T-helper 2 cell treated with Interferon-gamma antibody and Interleukin-4, amounts not matched to agents 5 μg/mL and 100 μg/mL, for 36 hours (primary cell): ENCODE measurements at regions not wholly inside any gene's neighbourhood (a gene's known extent, or its start where the extent isn't known, plus 50 kb on each side); places are given as distances from the start of the nearest gene placed in this dataset.
"Not testable (repeated sequence)": the region's sequence is repeated elsewhere in the genome, so short reads cannot be mapped to it uniquely, and the experiment has no call there.

ENCODE experiments used
- DNase-seq: peaks from one replicate; pipeline ENCODE4 v3.0.0; 2021; ENCODE audit warnings: low spot score
- H3K27ac Mint-ChIP-seq: one replicate; pipeline ENCODE4 v1.8.0; 2021; ENCODE audit warnings: mild to moderate bottlenecking, mixed read lengths
- H3K27me3 Mint-ChIP-seq: one replicate; pipeline ENCODE4 v1.8.0; 2021; ENCODE audit warnings: low read depth, mixed read lengths
- H3K36me3 Mint-ChIP-seq: one replicate; pipeline ENCODE4 v1.8.0; 2021; ENCODE audit warnings: low read depth, mixed read lengths
- H3K4me1 Mint-ChIP-seq: one replicate; pipeline ENCODE4 v1.8.0; 2021; ENCODE audit warnings: low read depth, mixed read lengths
- H3K4me3 Mint-ChIP-seq: one replicate; pipeline ENCODE4 v1.8.0; 2022; ENCODE audit warnings: mild to moderate bottlenecking, moderate library complexity, mixed read lengths
- H3K9me3 Mint-ChIP-seq: one replicate; pipeline ENCODE4 v1.8.0; 2021; ENCODE audit warnings: mixed read lengths

DNA sequence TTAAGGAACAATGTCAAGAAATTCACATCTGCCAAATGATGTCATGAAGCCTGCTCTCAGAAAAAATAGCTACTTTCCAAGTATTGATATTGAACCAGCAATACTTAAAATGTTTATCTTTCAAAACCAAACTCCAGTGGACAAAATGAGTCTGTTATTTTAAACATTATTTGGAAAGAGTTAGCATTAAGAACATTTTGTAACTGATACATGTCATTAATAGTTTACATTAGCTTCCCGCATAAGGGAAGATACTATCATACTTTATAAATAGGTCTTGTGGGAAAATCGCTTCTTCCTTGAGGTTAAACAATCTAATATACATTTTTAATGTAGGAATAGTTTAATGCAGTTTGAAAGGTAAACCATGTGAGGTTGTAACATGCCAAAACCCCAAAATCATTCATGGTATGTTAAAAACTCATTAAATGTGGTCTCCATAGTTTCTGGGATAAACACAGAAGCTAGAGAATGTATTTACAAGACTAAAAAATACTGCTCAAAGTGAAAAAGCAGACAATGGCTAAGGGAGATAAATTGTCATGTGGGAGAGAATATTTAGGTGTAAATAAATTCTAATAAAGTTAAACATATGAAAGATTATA is 73.4 kb upstream of the ATP2B1 start:
- Mint-ChIP-seq H3K36me3 (no peaks in the 10 kb centered on the region), H3K4me1 (no peaks in the 10 kb centered on the region), H3K27ac (no peak overlapping the region), H3K27me3 (no peaks in the 10 kb centered on the region), H3K9me3 (peaks cover 16% of the 10 kb centered on the region), H3K4me3 (no peak overlapping the region)
- DNase-seq = no peak

DNA sequence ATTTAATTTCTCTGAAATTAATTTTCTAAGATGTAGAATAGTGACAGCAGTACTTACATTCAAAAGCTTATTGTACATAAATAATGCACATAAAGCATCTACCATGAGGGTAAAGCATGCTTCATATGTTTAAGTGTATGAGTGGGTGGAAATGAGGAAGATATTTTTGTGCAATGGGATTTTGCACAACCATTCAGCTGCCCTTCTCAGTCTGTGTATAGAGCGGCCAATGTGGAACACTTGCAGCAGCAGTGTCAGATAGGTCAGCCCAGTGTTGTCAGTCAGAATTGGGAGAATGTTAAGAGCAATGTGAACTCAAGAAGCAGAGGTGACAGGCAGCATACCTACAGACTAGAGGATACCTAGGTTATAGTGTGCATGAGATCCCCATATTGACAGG is 72.5 kb upstream of the ATP2B1 start:
- Mint-ChIP-seq H3K4me3 (no peak overlapping the region), H3K27me3 (no peaks in the 10 kb centered on the region), H3K36me3 (no peaks in the 10 kb centered on the region), H3K9me3 (peaks cover 8% of the 10 kb centered on the region), H3K4me1 (no peaks in the 10 kb centered on the region), H3K27ac (no peak overlapping the region)
- no peak for DNase-seq

DNA sequence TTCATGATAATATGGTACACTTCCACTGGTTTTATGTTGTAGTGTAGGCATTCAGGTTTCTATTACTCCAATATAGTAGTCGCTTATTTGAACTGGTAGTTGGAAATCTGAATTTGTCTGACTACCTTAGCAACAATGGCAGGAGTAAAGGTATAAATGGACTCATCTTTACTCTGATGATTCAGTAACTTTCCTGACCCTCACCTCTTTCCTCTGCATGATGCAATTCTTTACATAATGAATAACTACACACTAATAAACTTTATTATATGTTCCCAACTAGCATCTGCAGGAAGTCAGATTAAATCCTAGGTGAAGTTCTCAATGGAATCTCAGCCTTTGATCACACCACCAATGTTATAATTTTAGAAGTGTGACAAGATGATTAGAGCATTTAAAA is 70.5 kb upstream of the ATP2B1 start:
- Mint-ChIP-seq H3K9me3 (no peaks in the 10 kb centered on the region), H3K36me3 (no peaks in the 10 kb centered on the region), H3K4me3 (no peak overlapping the region), H3K27ac (no peak overlapping the region), H3K27me3 (peaks cover 4% of the 10 kb centered on the region), H3K4me1 (no peaks in the 10 kb centered on the region)
- DNase-seq = no peak

DNA sequence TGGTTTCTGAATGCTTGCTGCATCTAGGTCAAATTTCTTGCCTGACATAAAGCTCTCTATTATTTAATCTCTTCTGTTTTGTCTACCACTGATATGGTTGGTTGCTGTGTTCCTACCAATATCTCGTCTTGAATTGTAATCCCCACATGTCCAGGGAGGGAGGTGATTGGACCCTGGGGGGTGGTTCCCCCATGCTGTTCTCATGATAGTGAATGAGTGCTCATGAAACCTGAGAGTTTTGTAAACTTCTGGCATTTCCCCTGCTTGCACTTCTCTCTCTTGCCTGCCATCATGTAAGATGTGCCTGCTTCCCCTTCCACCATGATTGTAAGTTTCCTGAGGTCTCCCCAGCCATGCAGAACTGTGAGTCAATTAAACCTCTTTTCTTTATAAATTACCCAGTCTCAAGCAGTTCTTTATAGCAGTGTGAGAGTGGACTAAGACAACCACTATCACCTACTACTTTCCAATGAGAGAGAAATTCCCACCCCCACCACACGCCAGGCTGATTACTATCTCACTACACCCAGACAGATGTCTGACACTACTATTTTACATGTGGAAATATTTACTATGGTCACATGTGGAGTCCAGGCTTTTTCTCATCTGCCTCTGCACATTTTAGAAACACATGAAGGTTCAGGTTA is 69.2 kb upstream of the ATP2B1 start:
- H3K36me3 Mint-ChIP-seq = no peaks in the 10 kb centered on the region
- no peak for DNase-seq
- H3K9me3 Mint-ChIP-seq = peaks cover 3% of the 10 kb centered on the region
- H3K27me3 Mint-ChIP-seq = peaks cover 4% of the 10 kb centered on the region
- H3K4me3 Mint-ChIP-seq = no peak overlapping the region
- no peak overlapping the region for H3K27ac Mint-ChIP-seq
- no peaks in the 10 kb centered on the region for H3K4me1 Mint-ChIP-seq

DNA sequence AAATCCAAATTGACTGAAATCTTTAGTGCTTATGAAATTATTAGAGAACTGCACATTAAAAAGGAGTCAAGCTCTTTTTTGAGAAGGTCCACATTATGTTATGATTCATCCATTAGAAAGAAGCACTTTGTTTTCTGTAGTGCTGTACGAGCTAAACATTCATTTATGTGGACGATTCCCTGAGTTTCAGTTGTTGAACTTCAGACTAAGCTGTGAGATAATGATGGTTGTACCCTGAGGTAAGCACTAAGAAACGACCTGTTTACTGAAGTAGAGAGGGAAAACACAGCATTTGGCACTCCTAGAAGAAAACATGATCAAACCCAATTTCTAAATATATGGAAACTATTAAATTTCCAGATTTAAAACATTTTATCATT is 67.3 kb upstream of the ATP2B1 start:
- H3K36me3 Mint-ChIP-seq = no peaks in the 10 kb centered on the region
- no peaks in the 10 kb centered on the region for H3K4me1 Mint-ChIP-seq
- no peak overlapping the region for H3K27ac Mint-ChIP-seq
- peaks cover 3% of the 10 kb centered on the region for H3K9me3 Mint-ChIP-seq
- no peak overlapping the region for H3K4me3 Mint-ChIP-seq
- DNase-seq = no peak
- peaks cover 4% of the 10 kb centered on the region for H3K27me3 Mint-ChIP-seq

DNA sequence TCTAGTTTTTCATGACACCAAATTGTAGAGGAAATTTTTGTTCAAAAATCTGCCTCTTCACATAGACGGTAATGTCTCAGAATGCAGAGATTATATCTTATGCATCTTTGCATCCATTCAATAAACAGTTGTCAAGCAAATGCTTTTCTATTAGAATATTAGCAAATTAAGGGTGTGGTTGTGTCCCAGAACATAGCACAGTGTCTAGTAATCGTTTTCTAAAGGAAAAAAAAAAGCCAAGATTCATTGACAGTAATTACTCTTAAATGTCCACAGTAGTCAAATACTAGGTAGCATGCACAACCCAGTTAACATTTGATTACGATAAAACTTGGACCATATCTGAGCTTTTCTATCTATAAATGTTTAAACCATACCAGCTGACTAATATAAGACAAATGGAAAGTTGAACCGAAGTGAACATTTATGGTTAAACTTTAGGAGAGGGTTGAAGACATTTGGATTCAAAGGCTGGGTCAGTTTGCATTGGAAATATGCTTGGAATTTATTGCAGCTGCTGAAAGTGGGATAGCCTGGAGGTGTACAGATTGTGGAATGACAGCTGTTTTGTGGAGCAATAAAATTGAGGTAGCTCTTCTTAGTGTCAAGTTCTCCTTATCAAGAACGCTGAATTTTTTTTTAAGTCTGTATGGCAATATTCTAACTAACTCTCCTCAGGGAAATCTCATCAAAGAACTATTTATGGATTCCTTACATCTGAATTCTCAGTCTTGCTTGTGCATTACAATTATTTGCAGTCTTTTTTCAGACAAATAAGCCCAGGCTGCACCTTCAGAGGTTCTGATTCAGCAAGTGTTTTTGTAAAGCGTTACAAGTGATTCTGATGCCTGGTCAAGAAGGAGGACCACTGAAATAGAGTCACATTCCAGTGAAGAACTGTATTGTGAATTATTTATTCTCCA is 66.7 kb upstream of the ATP2B1 start:
- H3K27me3 Mint-ChIP-seq = peaks cover 4% of the 10 kb centered on the region
- DNase-seq = no peak

DNA sequence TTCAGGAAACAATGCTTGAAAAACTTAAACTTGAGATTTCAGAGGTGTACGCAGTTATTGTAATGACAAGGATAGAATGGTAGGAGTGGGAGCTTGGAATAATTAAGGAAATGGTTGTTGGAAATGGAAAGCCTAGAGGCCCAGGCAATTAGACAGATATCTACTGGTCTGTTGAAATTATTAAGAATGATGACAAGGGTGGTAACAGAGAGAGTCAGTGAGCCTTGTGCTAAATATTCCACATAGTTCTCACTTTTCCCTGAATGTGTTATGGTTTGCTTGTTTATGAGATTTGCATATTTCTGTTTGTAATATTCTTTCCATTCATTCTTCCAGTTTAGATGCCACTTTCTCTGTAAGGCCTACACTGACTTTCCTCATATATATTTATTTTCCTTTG is 66.0 kb upstream of the ATP2B1 start:
- Mint-ChIP-seq H3K9me3 (peaks cover 3% of the 10 kb centered on the region), H3K27ac (no peak overlapping the region), H3K4me3 (no peak overlapping the region), H3K27me3 (peaks cover 4% of the 10 kb centered on the region), H3K36me3 (no peaks in the 10 kb centered on the region), H3K4me1 (no peaks in the 10 kb centered on the region)
- DNase-seq = no peak

More for the DNA sequence above, 66.7 kb upstream of the ATP2B1 start:
- no peak overlapping the region for H3K27ac Mint-ChIP-seq
- H3K36me3 Mint-ChIP-seq = no peaks in the 10 kb centered on the region
- H3K4me3 Mint-ChIP-seq = no peak overlapping the region
- no peaks in the 10 kb centered on the region for H3K4me1 Mint-ChIP-seq
- peaks cover 3% of the 10 kb centered on the region for H3K9me3 Mint-ChIP-seq

DNA sequence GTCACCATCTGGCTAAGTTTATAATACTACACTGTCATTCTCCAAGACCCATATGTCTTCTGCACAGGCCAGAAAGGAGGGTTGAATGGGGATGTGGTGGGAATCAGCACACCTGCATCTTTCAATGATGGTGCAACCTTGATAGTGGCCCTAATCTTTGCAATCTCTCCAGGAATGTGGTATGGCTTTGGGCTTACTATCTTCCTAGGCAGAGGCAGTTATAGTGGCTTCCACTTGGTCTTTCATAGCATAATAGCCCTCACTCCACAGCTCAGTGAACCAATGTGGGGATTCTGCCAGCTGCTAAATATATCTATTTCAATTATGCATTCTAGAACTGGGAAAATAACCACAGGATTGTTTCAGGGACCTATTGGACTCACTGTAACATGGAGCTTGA is 61.8 kb upstream of the ATP2B1 start:
- no peak for DNase-seq
- Mint-ChIP-seq H3K4me3 (no peak overlapping the region), H3K36me3 (no peaks in the 10 kb centered on the region), H3K4me1 (peaks cover 14% of the 10 kb centered on the region), H3K9me3 (peaks cover 10% of the 10 kb centered on the region), H3K27me3 (peaks cover 4% of the 10 kb centered on the region), H3K27ac (no peak overlapping the region)

DNA sequence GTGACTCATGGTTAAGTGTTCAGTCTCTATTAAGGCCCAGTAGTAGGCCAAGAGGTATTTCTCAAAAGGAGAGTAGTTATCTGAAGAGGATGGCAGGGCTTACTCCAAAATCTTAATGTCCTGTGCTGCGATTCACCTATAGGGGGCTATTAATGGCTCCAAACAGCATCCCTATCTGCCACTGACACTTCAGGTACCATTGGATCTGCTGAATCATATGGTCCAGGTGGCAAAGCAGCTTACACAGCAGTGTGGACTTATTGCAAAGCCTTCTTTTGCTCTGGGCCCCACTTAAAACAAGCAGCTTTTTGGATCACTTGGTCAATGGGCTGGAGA is 60.8 kb upstream of the ATP2B1 start:
- H3K9me3 Mint-ChIP-seq = peaks cover 10% of the 10 kb centered on the region

DNA sequence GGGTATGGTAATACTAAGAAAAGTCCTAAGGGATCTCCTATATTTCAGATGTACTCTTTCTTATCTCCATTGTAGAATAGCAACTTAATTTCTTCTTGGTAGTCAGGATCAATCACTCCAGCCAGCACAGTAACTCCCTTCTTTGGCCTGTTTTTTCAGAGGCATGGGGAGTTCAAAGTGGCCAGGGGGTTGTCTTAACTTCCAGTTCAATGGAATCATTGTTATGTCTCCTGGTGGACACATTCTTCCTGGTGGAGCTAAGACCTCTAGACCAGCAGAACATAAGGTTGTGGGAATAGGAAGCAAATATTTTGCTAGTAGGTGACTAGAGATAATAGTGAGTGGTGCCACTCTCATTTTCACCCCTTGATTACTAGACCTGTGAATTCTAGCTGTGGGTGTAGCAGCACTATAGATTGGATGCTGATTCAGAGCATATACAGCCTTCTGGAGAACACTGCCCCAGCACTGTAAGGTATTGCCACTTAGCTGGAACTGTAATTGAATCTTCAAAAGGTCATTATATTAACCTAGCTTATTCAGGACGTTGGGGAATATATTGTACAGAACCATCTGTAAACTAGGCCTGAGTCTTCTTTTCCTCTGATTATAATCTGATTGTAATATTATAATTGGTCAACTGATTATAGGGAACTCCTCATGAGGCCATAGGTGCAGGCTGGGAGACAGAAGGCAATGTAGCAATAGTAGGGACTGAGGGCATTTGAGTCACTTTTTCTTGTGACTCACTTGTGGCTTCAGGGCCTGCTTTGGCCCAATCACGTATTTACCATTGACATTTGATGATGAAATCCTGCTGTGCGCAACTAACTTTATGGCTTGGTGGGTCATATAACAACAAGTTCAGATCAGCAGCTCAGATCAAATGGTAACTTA is 60.2 kb upstream of the ATP2B1 start:
- H3K4me1 Mint-ChIP-seq = peaks cover 18% of the 10 kb centered on the region
- H3K27me3 Mint-ChIP-seq = no peaks in the 10 kb centered on the region
- H3K9me3 Mint-ChIP-seq = peaks cover 12% of the 10 kb centered on the region
- peak; percentile 60 for DNase-seq
- H3K4me3 Mint-ChIP-seq = no peak overlapping the region
- H3K36me3 Mint-ChIP-seq = peaks cover 2% of the 10 kb centered on the region
- H3K27ac Mint-ChIP-seq = no peak overlapping the region

More for the DNA sequence above, 60.8 kb upstream of the ATP2B1 start:
- DNase-seq = no peak
- no peak overlapping the region for H3K4me3 Mint-ChIP-seq
- H3K27me3 Mint-ChIP-seq = peaks cover 3% of the 10 kb centered on the region
- no peak overlapping the region for H3K27ac Mint-ChIP-seq
- H3K4me1 Mint-ChIP-seq = peaks cover 18% of the 10 kb centered on the region
- H3K36me3 Mint-ChIP-seq = no peaks in the 10 kb centered on the region

DNA sequence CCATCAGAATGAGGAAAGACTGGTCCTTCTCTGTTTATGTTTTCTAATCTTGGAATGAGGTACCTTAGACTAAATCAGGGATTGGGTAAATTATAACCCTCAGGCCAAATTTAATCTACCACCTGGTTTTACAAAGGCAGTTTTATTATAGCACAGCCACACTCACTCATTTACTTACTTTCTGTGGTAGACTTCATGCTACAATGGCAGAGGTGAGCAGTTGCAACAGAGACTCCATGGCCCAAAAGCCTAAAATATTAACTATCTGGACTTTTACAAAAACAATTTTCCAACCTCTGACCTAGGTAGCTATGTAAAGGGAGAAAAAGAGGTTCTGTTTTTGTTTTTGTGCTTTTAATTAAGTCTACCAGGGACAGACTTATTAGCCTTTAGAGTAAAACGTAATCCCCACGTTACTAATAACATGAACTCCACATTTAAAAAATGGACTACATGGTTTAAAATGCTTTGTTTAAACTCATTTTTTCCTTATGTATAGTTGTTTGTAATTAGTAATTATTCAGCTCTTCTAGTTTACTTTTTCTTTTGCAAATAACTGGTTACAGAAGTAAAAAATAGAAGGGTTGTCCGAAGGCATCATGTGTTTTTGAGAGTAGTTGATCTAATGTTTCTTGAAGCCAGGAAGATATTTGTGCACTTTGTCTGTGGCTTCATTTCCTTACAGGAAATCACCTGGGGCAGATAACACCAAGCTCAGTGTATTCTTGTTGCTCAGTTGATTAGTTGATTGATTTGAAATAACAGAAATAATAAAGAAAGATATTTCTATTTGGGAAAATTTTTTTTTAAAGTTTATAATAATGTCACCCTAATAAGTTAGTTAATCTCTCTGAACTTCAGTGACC is 57.6 kb upstream of the ATP2B1 start:
- no peak overlapping the region for H3K27ac Mint-ChIP-seq
- no peak overlapping the region for H3K4me3 Mint-ChIP-seq
- peaks cover 9% of the 10 kb centered on the region for H3K9me3 Mint-ChIP-seq
- no peak for DNase-seq
- peaks cover 19% of the 10 kb centered on the region for H3K4me1 Mint-ChIP-seq
- H3K36me3 Mint-ChIP-seq = peaks cover 3% of the 10 kb centered on the region
- H3K27me3 Mint-ChIP-seq = no peaks in the 10 kb centered on the region

DNA sequence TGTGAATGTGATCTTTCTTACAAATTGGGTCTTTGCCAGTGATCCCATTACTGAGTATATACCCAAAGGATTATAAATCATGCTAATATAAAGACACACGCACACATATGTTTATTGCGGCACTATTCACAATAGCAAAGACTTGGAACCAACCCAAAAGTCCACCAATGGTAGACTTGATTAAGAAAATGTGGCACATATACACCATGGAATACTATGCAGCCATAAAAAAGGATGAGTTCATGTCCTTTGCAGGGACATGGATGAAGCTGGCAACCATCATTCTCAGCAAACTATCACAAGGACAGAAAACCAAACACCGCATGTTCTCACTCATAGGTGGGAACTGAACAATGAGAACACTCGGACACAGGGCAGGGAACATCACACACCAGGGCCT is 55.5 kb upstream of the ATP2B1 start:
- H3K27ac Mint-ChIP-seq, H3K4me3 Mint-ChIP-seq, H3K9me3 Mint-ChIP-seq, H3K27me3 Mint-ChIP-seq, DNase-seq, H3K36me3 Mint-ChIP-seq: not testable (repeated sequence)
- peaks cover 29% of the 10 kb centered on the region for H3K4me1 Mint-ChIP-seq
